ENCODE measurements at regions not wholly inside any gene's neighbourhood (a gene's known extent, or its start where the extent isn't known, plus 50 kb on each side); places are given as distances from the start of the nearest gene placed in this dataset.

- TF ChIP-seq CHD7 (IDR thresholded peaks at IDR 0.05; ENCODE audit: insufficient replicate concordance, low read length) (no peak), NRF1 (IDR thresholded peaks at IDR 0.05; ENCODE audit: low read depth, low read length) (no peak), ATF3 (IDR thresholded peaks at IDR 0.05; ENCODE audit: insufficient read depth, low read depth, low read length) (no peak), CTCF (IDR thresholded peaks at IDR 0.05; ENCODE audit: control extremely low read depth in 1 of 3, insufficient read depth in 1 of 3, low read depth in 1 of 3, low read length in 3 of 3) (no peak), POLR2AphosphoS5 (IDR thresholded peaks at IDR 0.05; ENCODE audit: low read depth, low read length) (no peak), TEAD4 (IDR thresholded peaks at IDR 0.05; ENCODE audit: low read depth, low read length) (no peak), ATF2 (IDR thresholded peaks at IDR 0.05; ENCODE audit: low read length) (no peak)
These were observed 154.7 kb upstream of the LRP1B start (continued) for GRCh38 chr2:142285480-142285879.

Data from H1 (cell line).